ENCODE measurements at regions not wholly inside any gene's neighbourhood (a gene's known extent, or its start where the extent isn't known, plus 50 kb on each side); places are given as distances from the start of the nearest gene placed in this dataset.

- TF ChIP-seq CTCF (conservative IDR thresholded peaks at IDR 0.05; ENCODE audit: low read length) (no peak), EZH2phosphoT487 (IDR thresholded peaks at IDR 0.05; ENCODE audit: borderline replicate concordance, low read depth, low read length) (no peak)
Observed at GRCh38 chr18:60676815-60677214, 304.2 kb upstream of the MC4R start.

All from OCI-LY7 (cell line).